ENCODE measurements at regions not wholly inside any gene's neighbourhood (a gene's known extent, or its start where the extent isn't known, plus 50 kb on each side); places are given as distances from the start of the nearest gene placed in this dataset.
A peak's percentile ranks its signal among the peaks of the same experiment; 100 is the strongest.

DNA sequence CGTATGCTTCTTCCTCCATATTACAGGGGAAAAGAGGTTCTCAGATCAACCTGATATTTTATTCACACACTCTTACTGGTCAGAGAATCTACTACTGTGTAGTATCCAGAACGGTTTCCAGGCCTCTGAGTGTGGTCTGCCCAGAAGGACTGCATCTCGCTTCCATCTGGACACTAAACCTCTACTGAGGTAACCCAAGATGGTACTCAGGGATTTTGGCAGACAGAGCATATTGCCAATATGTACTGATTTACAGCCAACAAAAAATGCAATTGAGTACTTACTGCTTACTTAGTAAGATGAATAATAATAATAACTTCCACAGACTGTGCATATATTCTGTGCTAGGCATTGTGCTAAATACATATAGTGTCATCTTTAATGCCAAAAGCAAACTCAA lies 55.8 kb downstream of the CYRIA start:
- TF ChIP-seq, protein P1, sequence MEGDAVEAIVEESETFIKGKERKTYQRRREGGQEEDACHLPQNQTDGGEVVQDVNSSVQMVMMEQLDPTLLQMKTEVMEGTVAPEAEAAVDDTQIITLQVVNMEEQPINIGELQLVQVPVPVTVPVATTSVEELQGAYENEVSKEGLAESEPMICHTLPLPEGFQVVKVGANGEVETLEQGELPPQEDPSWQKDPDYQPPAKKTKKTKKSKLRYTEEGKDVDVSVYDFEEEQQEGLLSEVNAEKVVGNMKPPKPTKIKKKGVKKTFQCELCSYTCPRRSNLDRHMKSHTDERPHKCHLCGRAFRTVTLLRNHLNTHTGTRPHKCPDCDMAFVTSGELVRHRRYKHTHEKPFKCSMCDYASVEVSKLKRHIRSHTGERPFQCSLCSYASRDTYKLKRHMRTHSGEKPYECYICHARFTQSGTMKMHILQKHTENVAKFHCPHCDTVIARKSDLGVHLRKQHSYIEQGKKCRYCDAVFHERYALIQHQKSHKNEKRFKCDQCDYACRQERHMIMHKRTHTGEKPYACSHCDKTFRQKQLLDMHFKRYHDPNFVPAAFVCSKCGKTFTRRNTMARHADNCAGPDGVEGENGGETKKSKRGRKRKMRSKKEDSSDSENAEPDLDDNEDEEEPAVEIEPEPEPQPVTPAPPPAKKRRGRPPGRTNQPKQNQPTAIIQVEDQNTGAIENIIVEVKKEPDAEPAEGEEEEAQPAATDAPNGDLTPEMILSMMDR (IDR thresholded peaks at IDR 0.05), result no peak
- Mint-ChIP-seq H3K9me3 (peaks cover 6% of the 10 kb centered on the region), H3K4me1 (peaks cover 54% of the 10 kb centered on the region), H3K27me3 (ENCODE audit: low read depth, poor library complexity) (peaks cover 5% of the 10 kb centered on the region), H3K36me3 (ENCODE audit: low read depth) (peaks cover 16% of the 10 kb centered on the region), H3K4me3 (no peak overlapping the region), H3K27ac (no peak overlapping the region)
- DNase-seq, result no peak

- H3K4me3 Mint-ChIP-seq, result peak overlapping the region; percentile 87
- H3K27ac Mint-ChIP-seq, result peak overlapping the region; percentile 94
- H3K36me3 Mint-ChIP-seq (ENCODE audit: low read depth), result peaks cover 16% of the 10 kb centered on the region
- H3K27me3 Mint-ChIP-seq (ENCODE audit: low read depth, poor library complexity), result no peaks in the 10 kb centered on the region
- H3K9me3 Mint-ChIP-seq, result peaks cover 6% of the 10 kb centered on the region
- DNase-seq, result peak; percentile 93
- H3K4me1 Mint-ChIP-seq, result peaks cover 52% of the 10 kb centered on the region
- TF ChIP-seq, protein P1 (IDR thresholded peaks at IDR 0.05), result peak; percentile 98
Observed at GRCh38 chr2:16608661-16609643, 56.7 kb downstream of the CYRIA start.

- Mint-ChIP-seq H3K27ac (peak overlapping the region; percentile 26), H3K4me3 (no peak overlapping the region), H3K9me3 (peaks cover 6% of the 10 kb centered on the region), H3K36me3 (ENCODE audit: low read depth) (peaks cover 22% of the 10 kb centered on the region), H3K27me3 (ENCODE audit: low read depth, poor library complexity) (no peaks in the 10 kb centered on the region), H3K4me1 (peaks cover 50% of the 10 kb centered on the region)
- DNase-seq, result no peak
- TF ChIP-seq, protein P1 (IDR thresholded peaks at IDR 0.05), result no peak
Observed at GRCh38 chr2:16607301-16607700, 58.3 kb downstream of the CYRIA start.

GRCh38 chr2:16604236-16604635 lies 61.4 kb downstream of the CYRIA start:
- TF ChIP-seq, protein P1 (IDR thresholded peaks at IDR 0.05), result no peak
- Mint-ChIP-seq H3K9me3 (peaks cover 19% of the 10 kb centered on the region), H3K36me3 (ENCODE audit: low read depth) (peaks cover 38% of the 10 kb centered on the region), H3K4me1 (peaks cover 45% of the 10 kb centered on the region), H3K27ac (no peak overlapping the region), H3K27me3 (ENCODE audit: low read depth, poor library complexity) (no peaks in the 10 kb centered on the region), H3K4me3 (no peak overlapping the region)
- DNase-seq, result no peak

GRCh38 chr2:16591370-16591933 lies 74.2 kb downstream of the CYRIA start:
- Mint-ChIP-seq H3K4me3 (no peak overlapping the region), H3K27me3 (ENCODE audit: low read depth, poor library complexity) (no peaks in the 10 kb centered on the region), H3K9me3 (peaks cover 3% of the 10 kb centered on the region), H3K27ac (no peak overlapping the region), H3K36me3 (ENCODE audit: low read depth) (peaks cover 9% of the 10 kb centered on the region), H3K4me1 (peaks cover 10% of the 10 kb centered on the region)
- no peak for DNase-seq
- TF ChIP-seq, protein P1 (IDR thresholded peaks at IDR 0.05), result no peak

Data from nephron progenitor cell (in vitro differentiated cells).